HEK293 (cell line): ENCODE measurements at regions not wholly inside any gene's neighbourhood (a gene's known extent, or its start where the extent isn't known, plus 50 kb on each side); places are given as distances from the start of the nearest gene placed in this dataset.

Experiments used
- ZNF404 ChIP-seq: fragments of 450-650 bp; formaldehyde crosslinking; IDR thresholded peaks from 2 replicates; pipeline ENCODE4 v1.5.1; 2017; ENCODE audit warnings: missing biosample characterization, missing genetic modification characterization
- TF ChIP-seq, protein P1 (sequence below): fragments of 450-650 bp; formaldehyde crosslinking; IDR thresholded peaks from 2 replicates; pipeline ENCODE4 v1.5.1; 2016; ENCODE audit warnings: missing biosample characterization, missing genetic modification characterization

DNA sequence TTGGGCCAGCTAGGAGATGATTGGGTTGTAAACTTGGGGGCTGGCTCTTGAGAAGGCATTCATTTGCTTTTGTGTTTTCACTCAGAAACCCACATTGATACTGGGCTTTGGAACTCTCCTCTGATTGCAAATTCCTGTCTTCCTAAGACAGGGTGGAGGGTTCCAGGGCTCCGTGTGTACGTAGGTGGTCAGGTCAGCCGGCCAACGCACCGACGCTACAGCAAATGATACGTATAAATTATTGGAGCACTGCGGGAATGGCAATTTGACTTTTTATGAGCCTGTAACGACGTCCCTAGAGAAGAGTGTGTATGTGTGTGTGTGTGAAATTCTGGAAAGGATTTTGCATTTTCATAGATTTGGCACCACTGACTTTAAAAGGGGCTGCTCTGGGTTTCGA, 236.9 kb downstream of the SHOX start:
- TF ChIP-seq ZNF404 (tag by site-specific recombination) = no peak
- TF ChIP-seq, protein P1, sequence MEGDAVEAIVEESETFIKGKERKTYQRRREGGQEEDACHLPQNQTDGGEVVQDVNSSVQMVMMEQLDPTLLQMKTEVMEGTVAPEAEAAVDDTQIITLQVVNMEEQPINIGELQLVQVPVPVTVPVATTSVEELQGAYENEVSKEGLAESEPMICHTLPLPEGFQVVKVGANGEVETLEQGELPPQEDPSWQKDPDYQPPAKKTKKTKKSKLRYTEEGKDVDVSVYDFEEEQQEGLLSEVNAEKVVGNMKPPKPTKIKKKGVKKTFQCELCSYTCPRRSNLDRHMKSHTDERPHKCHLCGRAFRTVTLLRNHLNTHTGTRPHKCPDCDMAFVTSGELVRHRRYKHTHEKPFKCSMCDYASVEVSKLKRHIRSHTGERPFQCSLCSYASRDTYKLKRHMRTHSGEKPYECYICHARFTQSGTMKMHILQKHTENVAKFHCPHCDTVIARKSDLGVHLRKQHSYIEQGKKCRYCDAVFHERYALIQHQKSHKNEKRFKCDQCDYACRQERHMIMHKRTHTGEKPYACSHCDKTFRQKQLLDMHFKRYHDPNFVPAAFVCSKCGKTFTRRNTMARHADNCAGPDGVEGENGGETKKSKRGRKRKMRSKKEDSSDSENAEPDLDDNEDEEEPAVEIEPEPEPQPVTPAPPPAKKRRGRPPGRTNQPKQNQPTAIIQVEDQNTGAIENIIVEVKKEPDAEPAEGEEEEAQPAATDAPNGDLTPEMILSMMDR (tag by site-specific recombination) = no peak
